A673 (cell line): ENCODE measurements at regions not wholly inside any gene's neighbourhood (a gene's known extent, or its start where the extent isn't known, plus 50 kb on each side); places are given as distances from the start of the nearest gene placed in this dataset.

ENCODE experiments used
- BruUV-seq: library from RNA; stranded (reverse); fragments of 400-500 nt; replicated peaks from 2 replicates; lab custom pipeline; 2021; lab: Mats Ljungman, UMichigan
- CTCF ChIA-PET: fragments of 300-600 bp; sonication (Branson Sonifier 250); formaldehyde crosslinking; loops from one replicate; lab custom pipeline; 2022; ENCODE audit warnings: antibody characterized with exemption; lab: Charles Lee
- POLR2A ChIA-PET: fragments of 300-600 bp; sonication (Branson Sonifier 250); formaldehyde crosslinking; loops from one replicate; lab custom pipeline; 2022; ENCODE audit warnings: antibody characterized with exemption; ENCODE audit not compliant: low non-redundant PET; lab: Charles Lee
- DNase-seq: peaks from one replicate; pipeline ENCODE4 v3.0.0-alpha.2; 2015; ENCODE audit warnings: low spot score
- H3K27ac ChIP-seq: fragments of 200-600 bp; sonication (generic); 2 replicates; pipeline ENCODE4 v1.5.1; 2016; ENCODE audit warnings: mixed run types, low read depth, mild to moderate bottlenecking, mixed read lengths, antibody characterized with exemption, low read length; ENCODE audit not compliant: poor library complexity, severe bottlenecking
- H3K27me3 ChIP-seq: fragments of 200-600 bp; sonication (generic); replicated peaks from 2 replicates; pipeline ENCODE4 v1.6.1; 2017; ENCODE audit warnings: mixed run types, low read depth, mild to moderate bottlenecking, mixed read lengths, antibody characterized with exemption, low read length; ENCODE audit not compliant: insufficient read depth, poor library complexity
- H3K36me3 ChIP-seq: fragments of 200-600 bp; sonication (generic); 2 replicates; pipeline ENCODE4 v1.6.1; 2016; ENCODE audit warnings: mixed run types, mild to moderate bottlenecking, mixed read lengths, antibody characterized with exemption, low read length; ENCODE audit not compliant: insufficient read depth, poor library complexity, severe bottlenecking
- H3K4me1 ChIP-seq: fragments of 200-600 bp; sonication (generic); 2 replicates; pipeline ENCODE4 v1.6.1; 2017; ENCODE audit warnings: mixed run types, mild to moderate bottlenecking, mixed read lengths, antibody characterized with exemption, low read length; ENCODE audit not compliant: insufficient read depth, poor library complexity, severe bottlenecking
- H3K4me3 ChIP-seq: fragments of 200-600 bp; sonication (generic); 2 replicates; pipeline ENCODE4 v1.5.1; 2016; ENCODE audit warnings: low read depth, mixed run types, mild to moderate bottlenecking, mixed read lengths, low read length; ENCODE audit not compliant: poor library complexity, severe bottlenecking
- H3K9me3 ChIP-seq: fragments of 200-600 bp; sonication (generic); 2 replicates; pipeline ENCODE4 v1.6.1; 2016; ENCODE audit warnings: mixed run types, low read depth, mild to moderate bottlenecking, mixed read lengths, antibody characterized with exemption, low read length; ENCODE audit not compliant: poor library complexity, severe bottlenecking
- CTCF ChIP-seq: fragments of 300-800, 200-600 bp; sonication (generic); conservative IDR thresholded peaks from 2 replicates; pipeline ENCODE4 v1.5.1; 2017; ENCODE audit warnings: low read depth, mild to moderate bottlenecking, antibody characterized with exemption, low read length, moderate library complexity, mixed read lengths
- EZH2 ChIP-seq: fragments of 200-600 bp; sonication (generic); IDR thresholded peaks from 2 replicates; pipeline ENCODE4 v1.6.1; 2017; ENCODE audit warnings: borderline replicate concordance, low read depth, mild to moderate bottlenecking, mixed read lengths, antibody characterized with exemption, low read length; ENCODE audit not compliant: poor library complexity, severe bottlenecking
- intact Hi-C: fragments of 100-400 bp; cut with micrococcal nuclease; formaldehyde crosslinking; loops from one replicate; pipeline ENCODE4 v1.10.0; 2022; ENCODE audit not compliant: unreplicated experiment

GRCh38 chr15:77865701-77866100 is 211.8 kb downstream of the TBC1D2B start:
- intact Hi-C loops: no loop called here
- Histone ChIP-seq H3K9me3 (no peaks in the 10 kb centered on the region), H3K36me3 (no peaks in the 10 kb centered on the region), H3K4me1 (peaks cover 34% of the 10 kb centered on the region), H3K27me3 (no peaks in the 10 kb centered on the region), H3K4me3 (no peak overlapping the region), H3K27ac (no peak overlapping the region)
- TF ChIP-seq EZH2 (no peak), CTCF (no peak)
- BruUV-seq: no TSS peak
- ChIA-PET CTCF (no interaction called here), POLR2A (no interaction called here)
- no peak for DNase-seq

GRCh38 chr15:77865106-77865610 is 212.4 kb downstream of the TBC1D2B start:
- no TSS peak for BruUV-seq
- H3K36me3 ChIP-seq: no peaks in the 10 kb centered on the region
- H3K27me3 ChIP-seq: no peaks in the 10 kb centered on the region
- ChIA-PET CTCF (no interaction called here), POLR2A (no interaction called here)
- no peak for TF ChIP-seq EZH2
- no peak for TF ChIP-seq CTCF
- H3K4me3 ChIP-seq: no peak overlapping the region
- H3K4me1 ChIP-seq: peaks cover 34% of the 10 kb centered on the region
- no peaks in the 10 kb centered on the region for H3K9me3 ChIP-seq
- DNase-seq: no peak
- H3K27ac ChIP-seq: no peak overlapping the region
- intact Hi-C loops: no loop called here

DNA sequence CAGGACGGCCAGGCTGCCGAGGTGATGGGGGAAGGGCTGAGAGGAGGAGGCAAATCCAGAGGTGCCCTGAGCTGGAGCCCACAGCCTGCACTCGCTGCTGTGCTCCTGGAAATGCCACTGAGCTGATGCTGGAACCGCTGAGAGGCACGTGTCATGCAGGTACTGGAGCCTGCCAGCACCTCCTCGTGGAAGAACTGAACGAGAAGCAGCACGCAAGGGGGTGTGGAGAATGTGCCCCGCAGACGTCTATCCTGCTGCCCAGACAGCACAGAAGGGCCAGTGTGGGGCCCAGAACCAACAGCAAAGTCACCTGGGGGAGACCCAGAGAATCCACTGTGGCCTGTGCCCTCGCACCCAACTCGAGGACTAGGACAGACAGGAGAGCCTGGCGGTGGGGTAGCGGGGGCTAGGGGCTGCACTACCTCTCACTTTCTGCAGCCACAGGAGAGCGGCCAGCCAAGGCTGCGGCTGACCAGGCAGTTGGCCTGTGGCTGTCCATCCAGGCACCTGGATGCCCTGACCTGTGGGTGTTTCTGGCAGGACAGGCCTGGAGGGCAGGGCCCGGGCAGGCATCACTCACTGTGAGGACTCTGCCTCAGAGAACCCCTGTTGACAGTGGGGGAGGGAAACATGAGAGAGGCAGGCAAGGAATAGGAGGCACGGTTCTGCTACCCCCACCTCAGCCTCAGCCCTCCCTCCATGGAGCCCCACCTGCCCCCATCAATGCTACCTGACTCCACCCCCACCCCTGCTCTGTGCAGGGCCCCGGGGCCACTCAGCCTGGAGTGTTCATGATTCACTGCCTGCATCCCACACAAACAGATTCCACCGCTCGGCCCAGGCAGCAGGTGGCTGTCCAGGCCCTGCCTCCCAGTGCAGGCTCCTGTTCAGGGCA is 213.1 kb downstream of the TBC1D2B start:
- POLR2A ChIA-PET: no interaction called here
- Histone ChIP-seq H3K4me3 (no peak overlapping the region), H3K27ac (no peak overlapping the region), H3K27me3 (no peaks in the 10 kb centered on the region), H3K9me3 (no peaks in the 10 kb centered on the region), H3K4me1 (peaks cover 28% of the 10 kb centered on the region), H3K36me3 (no peaks in the 10 kb centered on the region)
- intact Hi-C loops: no loop called here
- BruUV-seq: no TSS peak
- DNase-seq: no peak
- TF ChIP-seq CTCF: no peak
- no peak for TF ChIP-seq EZH2
- CTCF ChIA-PET: no interaction called here
